GM12878 (cell line): ENCODE measurements at regions not wholly inside any gene's neighbourhood (a gene's known extent, or its start where the extent isn't known, plus 50 kb on each side); places are given as distances from the start of the nearest gene placed in this dataset.

ENCODE experiments used
- ATAC-seq: fragments of 200-7000 bp; cut with Tn5 transposase; 3 replicates; pipeline ENCODE4 v1.9.1; 2020; ENCODE audit warnings: mild to moderate bottlenecking, moderate library complexity
- BruUV-seq: library from RNA; stranded (reverse); fragments of 400-500 nt; replicated peaks from 2 replicates; lab custom pipeline; 2021; lab: Mats Ljungman, UMichigan
- CTCF ChIA-PET: fragments of 300-600 bp; sonication (Branson Sonifier 250); formaldehyde crosslinking; extraction: SDS; loops from one replicate; lab custom pipeline; 2021; ENCODE audit warnings: inconsistent platforms; lab: Yijun Ruan, JAX
- POLR2A ChIA-PET: fragments of 350-600 bp; formaldehyde crosslinking; extraction: SDS; loops from one replicate; lab custom pipeline; 2021; ENCODE audit warnings: inconsistent platforms; lab: Charles Lee
- RAD21 ChIA-PET: fragments of 300-600 bp; sonication (Branson Sonifier 250); formaldehyde crosslinking; loops from one replicate; lab custom pipeline; 2023; ENCODE audit warnings: antibody characterized with exemption; ENCODE audit not compliant: unreplicated experiment; lab: Charles Lee
- SMC1A ChIA-PET: fragments of 300-600 bp; sonication (Branson Sonifier 250); formaldehyde crosslinking; loops from one replicate; lab custom pipeline; 2023; ENCODE audit not compliant: unreplicated experiment, uncharacterized antibody; lab: Charles Lee
- DNase-seq: peaks from one replicate; pipeline ENCODE4 v3.0.0-alpha.2; 2011; ENCODE audit warnings: low read depth, low spot score
- FAIRE-seq: peaks from 3 replicates; lab custom pipeline; 2011; peaks lifted over from hg19 to GRCh38; lab: Jason Lieb, UNC
- H2AFZ ChIP-seq: 2 replicates; pipeline ENCODE4 v1.6.0; 2011; ENCODE audit warnings: low read depth, low read length, control low read depth; ENCODE audit not compliant: control insufficient read depth
- H3K27ac ChIP-seq: 2 replicates; pipeline ENCODE4 v1.5.1; 2011; ENCODE audit warnings: control low read depth; ENCODE audit not compliant: control insufficient read depth, insufficient read depth
- H3K27me3 ChIP-seq, 2 experiments: replicated peaks in 1 of 2; 2 replicates each; pipeline versions ENCODE4 v1.6.0 to v1.6.1; 2011; ENCODE audit warnings: low read length in 1 of 2; ENCODE audit not compliant: control insufficient read depth in 2 of 2, insufficient read depth in 2 of 2
- H3K36me3 ChIP-seq, 2 experiments: 2 replicates each; pipeline ENCODE4 v1.5.1; 2011; ENCODE audit warnings: low read length in 1 of 2; ENCODE audit not compliant: control insufficient read depth in 2 of 2, insufficient read depth in 2 of 2
- H3K4me1 ChIP-seq: 2 replicates; pipeline ENCODE4 v1.6.1; 2011; ENCODE audit warnings: mild to moderate bottlenecking, low read length, moderate library complexity, mixed read lengths; ENCODE audit not compliant: control insufficient read depth, insufficient read depth
- H3K4me2 ChIP-seq: 2 replicates; pipeline ENCODE4 v1.6.0; 2011; ENCODE audit warnings: control low read depth; ENCODE audit not compliant: control insufficient read depth, insufficient read depth
- H3K4me3 ChIP-seq: fragments of 200-600 bp; sonication (generic); 2 replicates; pipeline ENCODE4 v1.5.1; 2016
- H3K79me2 ChIP-seq: 2 replicates; pipeline ENCODE4 v1.6.0; 2011; ENCODE audit warnings: low read length; ENCODE audit not compliant: control insufficient read depth, insufficient read depth
- H3K9ac ChIP-seq: 2 replicates; pipeline ENCODE4 v1.8.0; 2011; ENCODE audit warnings: low read length, control low read depth, mixed read lengths; ENCODE audit not compliant: control insufficient read depth, insufficient read depth
- H3K9me3 ChIP-seq: replicated peaks from 3 replicates; pipeline ENCODE4 v1.5.1; 2011; ENCODE audit warnings: mild to moderate bottlenecking, low read length; ENCODE audit not compliant: control insufficient read depth, insufficient read depth
- H4K20me1 ChIP-seq: 2 replicates; pipeline ENCODE4 v1.6.0; 2011; ENCODE audit not compliant: control insufficient read depth, insufficient read depth
- CBFB ChIP-seq: IDR thresholded peaks from 2 replicates; pipeline ENCODE4 v1.6.1; 2016; ENCODE audit warnings: antibody characterized with exemption, low read depth
- CUX1 ChIP-seq: IDR thresholded peaks from 2 replicates; pipeline ENCODE4 v1.6.1; 2012; ENCODE audit warnings: improper control_type of control experiment, low read depth, low read length; ENCODE audit not compliant: insufficient replicate concordance
- FOS ChIP-seq: IDR thresholded peaks from 3 replicates; pipeline ENCODE4 v1.6.1; 2011; ENCODE audit warnings: borderline replicate concordance; ENCODE audit not compliant: insufficient read length; ENCODE audit errors: extremely low read depth
- FOXM1 ChIP-seq: IDR thresholded peaks from 2 replicates; pipeline ENCODE4 v1.6.1; 2012; ENCODE audit warnings: low read depth, mild to moderate bottlenecking, inconsistent platforms, low read length, moderate library complexity
- HCFC1 ChIP-seq: fragments of 150-350 bp; IDR thresholded peaks from 2 replicates; pipeline ENCODE4 v1.6.1; 2014; ENCODE audit warnings: low read length
- HDAC6 ChIP-seq: fragments of 200-600 bp; sonication (generic); IDR thresholded peaks from one replicate; pipeline ENCODE4 v1.8.0; 2017; ENCODE audit warnings: antibody characterized with exemption; ENCODE audit not compliant: unreplicated experiment
- IRF3 ChIP-seq: fragments of 450-650 bp; IDR thresholded peaks from 2 replicates; pipeline ENCODE4 v1.6.1; 2014; ENCODE audit warnings: mild to moderate bottlenecking
- KAT2A ChIP-seq: conservative IDR thresholded peaks from 2 replicates; pipeline ENCODE4 v1.6.1; 2011; ENCODE audit warnings: low read depth, low read length; ENCODE audit not compliant: control insufficient read depth
- MYB ChIP-seq: fragments of 150-350 bp; IDR thresholded peaks from 2 replicates; pipeline ENCODE4 v1.6.1; 2014; ENCODE audit warnings: mild to moderate bottlenecking, low read depth, low read length, borderline replicate concordance
- RB1 ChIP-seq: fragments of 450-650 bp; formaldehyde crosslinking; IDR thresholded peaks from 2 replicates; pipeline ENCODE4 v1.6.1; 2017; ENCODE audit warnings: mild to moderate bottlenecking, borderline replicate concordance
- SUPT20H ChIP-seq: IDR thresholded peaks from 2 replicates; pipeline ENCODE4 v1.6.1; 2011; ENCODE audit warnings: low read depth, mild to moderate bottlenecking, low read length, moderate library complexity, borderline replicate concordance; ENCODE audit not compliant: control insufficient read depth
- SUZ12 ChIP-seq: fragments of 200-600 bp; sonication (generic); IDR thresholded peaks from one replicate; pipeline ENCODE4 v1.6.1; 2018; ENCODE audit warnings: antibody characterized with exemption, mild to moderate bottlenecking; ENCODE audit not compliant: unreplicated experiment
- TARDBP ChIP-seq: IDR thresholded peaks from 2 replicates; pipeline ENCODE4 v1.6.1; 2016; ENCODE audit warnings: borderline replicate concordance
- ZNF384 ChIP-seq: IDR thresholded peaks from 2 replicates; pipeline ENCODE4 v1.6.1; 2012; ENCODE audit warnings: low read depth, mild to moderate bottlenecking, low read length, improper control_type of control experiment, borderline replicate concordance
- WGBS: methylation state at CpG from one replicate; pipeline ENCODE4 v1.1.6; 2016; ENCODE audit warnings: low lambda C conversion rate; ENCODE audit not compliant: insufficient replicate concordance, insufficient coverage; ENCODE audit errors: missing lambda C conversion rate; 5-methylcytosine and 5-hydroxymethylcytosine counted together
- in situ Hi-C: fragments of 300-500 bp; cut with MboI; formaldehyde crosslinking; loops from 9 replicates; pipeline ENCODE4 v1.14.3; 2018; ENCODE audit warnings: mixed read lengths
- intact Hi-C: fragments of 100-400 bp; cut with micrococcal nuclease; formaldehyde crosslinking; loops from one replicate; pipeline ENCODE4 v1.14.2; 2022; ENCODE audit not compliant: unreplicated experiment
- TF ChIP-seq, protein P1 (sequence below): fragments of 450-650 bp; IDR thresholded peaks from 2 replicates; pipeline ENCODE4 v1.6.1; 2017; ENCODE audit warnings: borderline replicate concordance
- TF ChIP-seq, protein P2 (sequence below): IDR thresholded peaks from 2 replicates; pipeline ENCODE4 v1.6.1; 2011; ENCODE audit warnings: low read depth, low read length, improper control_type of control experiment, borderline replicate concordance

GRCh38 chr14:104517867-104518266 is 61.7 kb upstream of the C14orf180 start:
- ChIA-PET CTCF (interaction anchor here (0.7 kb wide), 1 partner anchor 126 kb away, joined by 3 read pairs; no protein-coding TSS in a partner anchor), RAD21 (no interaction called here), POLR2A (no interaction called here), SMC1A (no interaction called here)
- Histone ChIP-seq H3K27ac (no peak overlapping the region), H3K9me3 (no peaks in the 10 kb centered on the region), H3K4me2 (no peak overlapping the region), H4K20me1 (no peaks in the 10 kb centered on the region), H3K9ac (no peak overlapping the region), H3K4me1 (no peaks in the 10 kb centered on the region), H2AFZ (no peak overlapping the region), H3K79me2 (no peaks in the 10 kb centered on the region), H3K36me3 (no peaks in the 10 kb centered on the region), H3K4me3 (no peak overlapping the region), H3K27me3 (no peaks in the 10 kb centered on the region; a peak in 1 of 4 replicates)
- FAIRE-seq (no peak), ATAC-seq (no peak), DNase-seq (no peak)
- BruUV-seq: no TSS peak
- in situ Hi-C loops (no loop called here), intact Hi-C loops (no loop called here)
- WGBS: 71% methylated on average over 14 of the region's 14 CpGs
- TF ChIP-seq ZNF384: no peak
- TF ChIP-seq CUX1: no peak
- no peak for TF ChIP-seq CBFB
- TF ChIP-seq MYB: no peak
- no peak for TF ChIP-seq RB1
- no peak for TF ChIP-seq KAT2A
- TF ChIP-seq SUPT20H: no peak
- no peak for TF ChIP-seq HDAC6
- TF ChIP-seq, protein P1, sequence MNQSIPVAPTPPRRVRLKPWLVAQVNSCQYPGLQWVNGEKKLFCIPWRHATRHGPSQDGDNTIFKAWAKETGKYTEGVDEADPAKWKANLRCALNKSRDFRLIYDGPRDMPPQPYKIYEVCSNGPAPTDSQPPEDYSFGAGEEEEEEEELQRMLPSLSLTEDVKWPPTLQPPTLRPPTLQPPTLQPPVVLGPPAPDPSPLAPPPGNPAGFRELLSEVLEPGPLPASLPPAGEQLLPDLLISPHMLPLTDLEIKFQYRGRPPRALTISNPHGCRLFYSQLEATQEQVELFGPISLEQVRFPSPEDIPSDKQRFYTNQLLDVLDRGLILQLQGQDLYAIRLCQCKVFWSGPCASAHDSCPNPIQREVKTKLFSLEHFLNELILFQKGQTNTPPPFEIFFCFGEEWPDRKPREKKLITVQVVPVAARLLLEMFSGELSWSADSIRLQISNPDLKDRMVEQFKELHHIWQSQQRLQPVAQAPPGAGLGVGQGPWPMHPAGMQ: no peak
- TF ChIP-seq FOXM1: no peak
- TF ChIP-seq IRF3: no peak
- no peak for TF ChIP-seq SUZ12
- no peak for TF ChIP-seq FOS
- no peak for TF ChIP-seq HCFC1
- TF ChIP-seq, protein P2, sequence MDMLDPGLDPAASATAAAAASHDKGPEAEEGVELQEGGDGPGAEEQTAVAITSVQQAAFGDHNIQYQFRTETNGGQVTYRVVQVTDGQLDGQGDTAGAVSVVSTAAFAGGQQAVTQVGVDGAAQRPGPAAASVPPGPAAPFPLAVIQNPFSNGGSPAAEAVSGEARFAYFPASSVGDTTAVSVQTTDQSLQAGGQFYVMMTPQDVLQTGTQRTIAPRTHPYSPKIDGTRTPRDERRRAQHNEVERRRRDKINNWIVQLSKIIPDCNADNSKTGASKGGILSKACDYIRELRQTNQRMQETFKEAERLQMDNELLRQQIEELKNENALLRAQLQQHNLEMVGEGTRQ: no peak
- no peak for TF ChIP-seq TARDBP
